ENCODE measurements at regions not wholly inside any gene's neighbourhood (a gene's known extent, or its start where the extent isn't known, plus 50 kb on each side); places are given as distances from the start of the nearest gene placed in this dataset.

- intact Hi-C loops (cut with micrococcal nuclease; ENCODE audit: unreplicated experiment): no loop called here
- no peak overlapping the region for H3K27ac ChIP-seq (ENCODE audit: low read length)
- in situ Hi-C loops (cut with HindIII; ENCODE audit: low pct_unique_long_range_greater_than_20kb, low sequenced_read_pairs): no loop called here
- no TSS peak for BruUV-seq (replicated peaks)
- H3K4me3 ChIP-seq (ENCODE audit: low read depth in 2 of 2, low read length in 2 of 2): no peak overlapping the region
- H3K4me1 ChIP-seq (ENCODE audit: control insufficient read depth, insufficient read depth, low read length): no peaks in the 10 kb centered on the region
- ATAC-seq (no peak), DNase-seq (ENCODE audit: low read depth, low spot score) (no peak)
- H3K27me3 ChIP-seq (ENCODE audit: control insufficient read depth, insufficient read depth, low read length): no peaks in the 10 kb centered on the region
- no peaks in the 10 kb centered on the region for H3K36me3 ChIP-seq (ENCODE audit: control insufficient read depth, insufficient read depth, low read length)
- POLR2A ChIA-PET: no interaction called here
- TF ChIP-seq POLR2AphosphoS5 (IDR thresholded peaks at IDR 0.05; ENCODE audit: low read depth, low read length) (no peak), CTCF (IDR thresholded peaks at IDR 0.05) (no peak), SIN3A (IDR thresholded peaks at IDR 0.05; ENCODE audit: borderline replicate concordance, insufficient read depth, low read depth, low read length) (no peak), TCF7L2 (IDR thresholded peaks at IDR 0.05; ENCODE audit: low read depth, low read length) (no peak), REST (IDR thresholded peaks at IDR 0.05; ENCODE audit: insufficient read depth in 1 of 2, low read depth in 2 of 2, low read length in 1 of 2) (no peak)
- CTCF ChIA-PET: no interaction called here
- H3K9me3 ChIP-seq (ENCODE audit: control insufficient read depth, insufficient read depth, low read depth, low read length): no peaks in the 10 kb centered on the region
These were observed 222.6 kb upstream of the RND3 start for GRCh38 chr2:150710041-150710440.

- POLR2A ChIA-PET: no interaction called here
- Histone ChIP-seq H3K27ac (ENCODE audit: low read length) (no peak overlapping the region), H3K9me3 (ENCODE audit: control insufficient read depth, insufficient read depth, low read depth, low read length) (no peaks in the 10 kb centered on the region), H3K36me3 (ENCODE audit: control insufficient read depth, insufficient read depth, low read length) (no peaks in the 10 kb centered on the region), H3K27me3 (ENCODE audit: control insufficient read depth, insufficient read depth, low read length) (no peaks in the 10 kb centered on the region), H3K4me3 (ENCODE audit: low read depth in 2 of 2, low read length in 2 of 2) (no peak overlapping the region), H3K4me1 (ENCODE audit: control insufficient read depth, insufficient read depth, low read length) (no peaks in the 10 kb centered on the region)
- intact Hi-C loops (cut with micrococcal nuclease; ENCODE audit: unreplicated experiment) (no loop called here), in situ Hi-C loops (cut with HindIII; ENCODE audit: low pct_unique_long_range_greater_than_20kb, low sequenced_read_pairs) (no loop called here)
- CTCF ChIA-PET: no interaction called here
- DNase-seq (ENCODE audit: low read depth, low spot score) (no peak), ATAC-seq (no peak)
- no TSS peak for BruUV-seq (replicated peaks)
- TF ChIP-seq REST (IDR thresholded peaks at IDR 0.05; ENCODE audit: insufficient read depth in 1 of 2, low read depth in 2 of 2, low read length in 1 of 2) (no peak), TCF7L2 (IDR thresholded peaks at IDR 0.05; ENCODE audit: low read depth, low read length) (no peak), SIN3A (IDR thresholded peaks at IDR 0.05; ENCODE audit: borderline replicate concordance, insufficient read depth, low read depth, low read length) (no peak)
These were observed 219.1 kb upstream of the RND3 start for GRCh38 chr2:150706561-150706960.
